DMS79 treated with DMSO at 0.1 percent for 48 hours (cell line): ENCODE measurements at regions not wholly inside any gene's neighbourhood (a gene's known extent, or its start where the extent isn't known, plus 50 kb on each side); places are given as distances from the start of the nearest gene placed in this dataset.

Experiments
- DNase-seq: peaks from one replicate; lab custom pipeline; 2025; lab: John Stamatoyannopoulos, UW

- no peak for DNase-seq
Measured at GRCh38 chr2:150903055-150903454, 358.6 kb downstream of the RBM43 start.

GRCh38 chr2:150900913-150901312 lies 360.8 kb downstream of the RBM43 start:
- no peak for DNase-seq

- DNase-seq, result no peak
Measured at GRCh38 chr2:150895968-150896367, 365.7 kb downstream of the RBM43 start.

- DNase-seq, result no peak
Measured at GRCh38 chr2:150889141-150889540, 372.5 kb downstream of the RBM43 start.

GRCh38 chr2:150888337-150888736 lies 373.3 kb downstream of the RBM43 start:
- DNase-seq, result no peak

- no peak for DNase-seq
Measured at GRCh38 chr2:150887926-150888325, 373.7 kb downstream of the RBM43 start.

- DNase-seq, result no peak
Measured at GRCh38 chr2:150885774-150886386, 375.8 kb downstream of the RBM43 start.

- DNase-seq, result no peak
Measured at GRCh38 chr2:150885236-150885635, 376.4 kb downstream of the RBM43 start.

- DNase-seq, result no peak
Measured at GRCh38 chr2:150883613-150883895, 378.1 kb downstream of the RBM43 start.

GRCh38 chr2:150882751-150883612 lies 378.7 kb downstream of the RBM43 start:
- no peak for DNase-seq

GRCh38 chr2:150880986-150881385 lies 380.7 kb downstream of the RBM43 start:
- no peak for DNase-seq

GRCh38 chr2:150878356-150878755 lies 383.3 kb downstream of the RBM43 start:
- no peak for DNase-seq

GRCh38 chr2:150876251-150876950 lies 385.3 kb downstream of the RBM43 start:
- DNase-seq, result no peak

- DNase-seq, result no peak
Measured at GRCh38 chr2:150873396-150873772, 385.9 kb upstream of the RND3 start.

GRCh38 chr2:150872756-150873395 lies 385.4 kb upstream of the RND3 start:
- DNase-seq, result no peak

GRCh38 chr2:150866431-150866830 lies 379.0 kb upstream of the RND3 start:
- no peak for DNase-seq

- DNase-seq, result no peak
Measured at GRCh38 chr2:150863691-150864090, 376.2 kb upstream of the RND3 start.

- DNase-seq, result no peak
Measured at GRCh38 chr2:150860301-150860700, 372.8 kb upstream of the RND3 start.

GRCh38 chr2:150859877-150860276 lies 372.4 kb upstream of the RND3 start:
- no peak for DNase-seq

- no peak for DNase-seq
Measured at GRCh38 chr2:150859162-150859561, 371.7 kb upstream of the RND3 start.

- no peak for DNase-seq
Measured at GRCh38 chr2:150858382-150858781, 370.9 kb upstream of the RND3 start.

- DNase-seq, result no peak
Measured at GRCh38 chr2:150856596-150857281, 369.3 kb upstream of the RND3 start.
